GM19468 (cell line): ENCODE measurements at regions not wholly inside any gene's neighbourhood (a gene's known extent, or its start where the extent isn't known, plus 50 kb on each side); places are given as distances from the start of the nearest gene placed in this dataset.

Experiments
- ATAC-seq: cut with Tn5 transposase; IDR thresholded peaks from one replicate; pipeline ENCODE4 v1.9.1; 2021; ENCODE audit warnings: mild to moderate bottlenecking, moderate library complexity, moderate number of reproducible peaks; ENCODE audit not compliant: unreplicated experiment; ENCODE audit errors: extremely low read depth

GRCh38 chr12:118830296-118830695 is 151.0 kb upstream of the SRRM4 start:
- ATAC-seq: no peak

- ATAC-seq: no peak
These were observed 145.4 kb upstream of the SRRM4 start for GRCh38 chr12:118835926-118836325.

GRCh38 chr12:118840399-118840798 is 140.9 kb upstream of the SRRM4 start:
- no peak for ATAC-seq

DNA sequence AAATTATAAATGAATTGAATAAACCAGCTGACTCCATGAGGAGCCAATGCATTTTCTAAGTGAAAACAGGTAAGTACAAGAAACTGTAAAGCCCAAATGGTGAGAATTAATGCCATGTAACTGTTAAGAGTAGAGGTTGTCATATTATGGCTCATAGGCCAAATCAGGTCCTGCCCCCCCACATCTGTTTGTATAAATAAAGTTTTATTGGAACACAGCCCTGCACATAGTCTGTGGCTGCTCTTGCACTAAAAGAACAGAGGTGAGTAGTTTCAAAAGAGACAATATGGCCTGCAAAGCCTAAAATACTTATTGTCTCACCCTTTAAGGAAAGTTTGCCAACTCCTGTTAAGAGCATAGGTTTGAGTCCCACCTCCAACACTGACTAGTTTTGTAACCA is 140.5 kb upstream of the SRRM4 start:
- ATAC-seq: no peak

- ATAC-seq: no peak
These were observed 139.8 kb upstream of the SRRM4 start for GRCh38 chr12:118841588-118841987.

DNA sequence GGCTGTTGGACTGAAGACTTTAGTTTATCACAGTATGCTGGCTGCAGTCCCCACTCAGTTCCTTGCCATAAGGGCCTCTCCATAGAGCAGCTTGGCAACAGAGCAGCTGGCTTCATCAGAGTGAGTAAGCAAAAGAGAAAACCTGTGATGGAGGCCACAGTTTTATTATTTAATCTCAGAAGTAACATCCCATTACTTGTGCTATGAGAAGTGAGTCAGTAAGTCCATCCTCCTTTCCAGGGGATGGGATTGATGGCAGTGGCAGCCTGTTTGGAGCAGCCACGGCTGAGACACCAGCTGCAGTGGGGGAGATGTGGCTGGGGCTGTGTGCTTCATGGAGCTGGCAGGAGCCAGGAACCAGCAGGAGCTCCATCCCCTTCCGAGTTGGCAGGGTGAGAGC is 138.5 kb upstream of the SRRM4 start:
- ATAC-seq: no peak

DNA sequence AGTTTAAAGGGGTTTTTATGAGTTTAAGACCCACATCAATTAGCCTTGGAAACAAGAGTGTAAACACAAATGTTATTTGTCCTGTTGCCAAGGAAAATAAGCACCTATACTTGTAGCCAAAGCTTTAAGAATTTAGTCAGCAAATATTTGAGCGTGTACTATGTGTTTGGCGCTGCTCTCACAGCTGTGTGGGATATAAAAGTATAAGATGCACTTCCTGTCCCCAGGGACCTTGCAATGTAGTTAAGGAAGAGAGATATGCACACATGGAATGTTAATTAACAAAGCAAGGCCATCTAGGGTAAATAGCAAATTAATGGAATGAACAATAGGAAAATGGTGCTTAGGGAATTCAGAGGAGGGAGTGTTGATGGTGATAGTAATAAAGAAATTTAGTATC is 134.9 kb upstream of the SRRM4 start:
- no peak for ATAC-seq

GRCh38 chr12:118850244-118850825 is 131.0 kb upstream of the SRRM4 start:
- ATAC-seq: no peak

GRCh38 chr12:118851891-118852290 is 129.4 kb upstream of the SRRM4 start:
- ATAC-seq: no peak

DNA sequence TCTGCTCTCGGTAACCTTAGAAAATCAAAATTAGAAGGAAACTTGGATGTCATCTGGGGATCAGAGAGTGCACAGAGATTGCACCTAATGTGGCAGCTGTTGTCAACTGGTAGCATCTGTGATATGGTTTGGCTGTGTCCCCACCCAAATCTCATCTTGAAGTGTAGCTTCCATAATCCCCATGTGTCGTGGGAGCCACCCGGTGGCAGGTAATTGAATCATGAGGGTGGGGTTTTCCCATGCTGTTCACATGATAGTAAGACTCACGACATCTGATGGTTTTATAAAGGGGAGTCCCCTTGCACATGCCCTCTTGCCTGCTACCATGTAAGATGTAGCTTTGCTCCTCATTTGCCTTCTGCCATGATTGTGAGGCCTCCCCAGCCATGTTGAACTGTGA is 127.7 kb upstream of the SRRM4 start:
- ATAC-seq: no peak

GRCh38 chr12:118855858-118856257 is 125.5 kb upstream of the SRRM4 start:
- no peak for ATAC-seq

DNA sequence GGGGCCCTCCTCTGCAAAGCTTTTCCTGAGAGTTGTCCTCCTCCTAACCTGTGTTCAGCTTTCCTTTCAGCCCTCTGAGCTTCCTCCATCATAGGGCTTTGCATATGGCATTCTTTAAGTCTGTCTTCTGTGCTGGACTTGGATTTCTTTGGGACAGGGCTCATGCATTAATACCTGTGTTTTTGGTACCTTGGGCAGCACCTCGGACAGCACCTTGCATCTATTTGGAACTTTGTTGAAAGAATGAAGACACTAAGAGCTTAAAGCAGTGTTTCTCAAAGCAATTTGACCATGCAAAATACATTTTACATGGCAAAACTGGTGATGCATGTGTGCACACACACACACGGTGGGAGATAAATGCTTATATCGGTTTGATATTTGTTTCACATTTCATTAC is 115.0 kb upstream of the SRRM4 start:
- ATAC-seq: no peak

DNA sequence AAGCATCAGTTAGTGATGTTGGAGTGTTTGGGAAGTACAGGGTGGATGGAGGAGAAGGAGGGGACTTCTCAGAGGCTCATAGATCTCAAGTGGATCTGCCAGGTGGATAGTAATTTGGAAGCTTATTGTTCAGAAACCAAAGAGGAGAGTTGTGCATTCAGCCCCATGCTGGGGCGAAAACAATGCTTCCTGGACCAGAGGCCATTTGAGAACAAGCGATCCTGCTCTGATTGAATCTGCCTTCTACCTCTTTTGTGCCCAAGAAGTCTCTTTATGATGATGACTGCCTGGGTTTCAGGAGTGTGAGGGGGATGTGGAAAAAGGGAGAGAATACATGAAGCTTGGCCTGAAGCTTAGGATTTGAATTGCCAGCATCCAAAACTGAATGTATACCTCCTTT is 110.8 kb upstream of the SRRM4 start:
- no peak for ATAC-seq

DNA sequence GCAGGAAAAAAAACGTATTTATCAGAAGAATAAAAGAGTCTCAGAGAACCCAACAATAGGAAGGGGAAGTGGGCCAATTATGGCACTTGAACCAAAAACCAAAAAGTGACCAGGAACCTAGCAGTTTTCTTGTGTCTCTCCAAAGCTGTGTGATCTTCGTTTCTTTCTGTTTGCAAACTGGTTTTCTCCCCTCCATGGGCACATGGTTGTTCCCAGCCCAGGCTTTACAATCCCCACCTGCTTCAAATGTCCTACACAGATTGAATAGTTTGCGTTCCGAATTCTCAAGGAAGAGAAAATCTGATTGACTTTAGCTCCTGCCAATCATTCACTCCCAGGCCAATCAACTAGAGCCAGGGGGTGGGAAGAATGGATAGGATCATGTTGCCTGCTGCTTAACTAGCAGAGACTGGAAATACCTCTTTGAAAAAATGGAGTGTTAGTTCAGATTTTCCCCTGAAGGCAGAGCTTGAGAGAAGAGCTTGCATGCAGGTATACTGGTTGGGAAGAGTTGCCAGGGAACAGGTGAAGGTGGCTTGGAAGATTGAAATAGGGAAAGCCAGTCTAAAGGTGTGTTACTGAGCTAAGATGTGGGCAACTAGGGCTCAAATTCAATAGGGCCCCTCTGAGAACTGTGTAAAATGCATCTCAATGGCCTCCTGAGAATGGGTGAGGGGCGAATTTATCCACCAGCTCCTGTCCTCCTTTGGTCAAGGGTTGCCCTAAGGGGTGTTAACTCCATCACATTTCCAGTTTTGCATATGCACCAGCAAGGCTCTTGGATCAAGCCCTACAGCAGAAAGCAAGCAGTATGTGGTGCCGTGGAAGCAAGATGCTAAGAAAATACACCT is 106.4 kb upstream of the SRRM4 start:
- ATAC-seq: no peak

GRCh38 chr12:118880720-118881493 is 100.4 kb upstream of the SRRM4 start:
- no peak for ATAC-seq

- no peak for ATAC-seq
These were observed 97.1 kb upstream of the SRRM4 start for GRCh38 chr12:118884226-118884625.

DNA sequence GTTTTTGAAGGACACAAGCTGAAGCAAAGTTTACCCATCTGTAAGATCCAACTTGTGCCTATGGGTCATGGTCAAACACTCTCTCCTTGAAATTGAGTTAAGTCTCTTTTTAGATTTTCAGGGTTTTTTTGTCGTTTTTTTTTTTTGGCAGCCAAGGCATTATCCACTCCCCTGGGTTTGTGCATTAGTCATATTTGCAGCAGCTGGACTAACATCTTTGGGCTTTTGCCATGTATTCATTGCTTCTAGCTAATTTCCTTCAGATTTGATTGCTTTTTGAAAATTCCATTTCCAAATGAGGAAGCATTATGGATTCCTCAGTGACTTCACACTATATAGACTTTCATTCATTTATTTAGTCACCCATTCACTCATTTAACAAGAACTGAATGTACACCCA is 80.3 kb upstream of the SRRM4 start:
- no peak for ATAC-seq

DNA sequence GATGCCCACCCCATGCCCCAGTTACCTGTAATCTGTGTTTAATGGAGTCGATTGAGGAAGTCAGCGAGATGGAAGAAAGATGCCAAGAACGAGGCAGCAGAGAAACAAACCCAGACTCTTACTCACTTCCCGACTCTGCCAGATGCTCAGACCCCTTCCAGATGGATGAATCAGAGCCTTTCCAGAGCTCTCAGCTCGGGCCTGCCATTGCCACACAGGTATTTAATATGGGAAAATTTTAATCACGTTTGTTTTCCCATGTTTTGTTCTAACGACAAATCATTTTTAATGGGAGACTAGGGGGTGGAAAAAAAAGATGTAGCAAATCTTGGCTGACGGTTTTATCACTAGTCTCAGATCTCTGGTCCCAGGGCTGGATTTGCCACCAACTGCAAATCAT is 72.5 kb upstream of the SRRM4 start:
- no peak for ATAC-seq

DNA sequence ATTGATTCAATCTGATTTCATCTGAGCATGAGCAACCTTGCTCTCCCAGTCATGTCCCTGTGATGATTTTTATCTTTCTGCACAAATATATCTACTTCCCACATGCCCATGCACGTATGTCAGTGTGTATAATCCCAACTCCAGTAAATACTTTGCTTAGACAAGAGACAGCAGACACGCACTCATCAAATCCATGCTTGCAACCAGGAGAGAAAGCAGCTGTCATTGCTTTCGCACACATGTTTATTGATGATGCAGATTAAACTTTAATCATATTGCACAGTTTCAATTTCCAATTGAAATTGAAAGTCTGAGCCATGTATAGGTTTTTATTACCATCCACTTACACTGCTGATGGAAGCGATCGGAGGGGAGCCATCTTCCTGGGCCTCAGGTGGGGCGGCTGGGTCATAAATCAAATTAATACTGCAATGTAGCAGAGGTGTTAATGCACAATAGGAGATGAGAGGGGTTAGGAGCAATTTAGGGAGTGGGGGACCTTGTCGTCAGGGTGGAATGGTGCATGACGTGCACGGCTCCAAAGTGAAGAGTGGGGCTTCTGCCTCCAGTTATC is 68.6 kb upstream of the SRRM4 start:
- ATAC-seq: no peak

- ATAC-seq: no peak
These were observed 59.6 kb upstream of the SRRM4 start for GRCh38 chr12:118921761-118922160.

- no peak for ATAC-seq
These were observed 58.9 kb upstream of the SRRM4 start for GRCh38 chr12:118922405-118922804.
